ENCODE measurements at regions not wholly inside any gene's neighbourhood (a gene's known extent, or its start where the extent isn't known, plus 50 kb on each side); places are given as distances from the start of the nearest gene placed in this dataset.

GRCh38 chr15:53212785-53213184 lies 422.6 kb upstream of the ONECUT1 start:
- Mint-ChIP-seq H3K36me3 (no peaks in the 10 kb centered on the region), H3K4me1 (no peaks in the 10 kb centered on the region), H3K27ac (no peak overlapping the region), H3K4me3 (no peak overlapping the region), H3K27me3 (ENCODE audit: low read depth in 3 of 3) (no peaks in the 10 kb centered on the region), H3K9me3 (peaks cover 0 to 2% (median 0%) of the 10 kb centered on the region in 7 donors)
- Histone ChIP-seq H3K27me3 (ENCODE audit: control insufficient read depth in 2 of 2, insufficient read depth in 2 of 2, low read length in 2 of 2) (no peaks in the 10 kb centered on the region), H3K79me2 (ENCODE audit: insufficient read depth, low read length) (no peaks in the 10 kb centered on the region), H3K36me3 (replicated peaks in 1 of 2; ENCODE audit: control insufficient read depth in 1 of 2, insufficient read depth in 2 of 2, low read length in 2 of 2) (no peaks in the 10 kb centered on the region), H3K9ac (ENCODE audit: insufficient read depth, low read length, poor library complexity, severe bottlenecking) (no peak overlapping the region), H4K20me1 (ENCODE audit: insufficient read depth, low read length) (no peaks in the 10 kb centered on the region), H2AFZ (ENCODE audit: insufficient read depth, low read depth, low read length, poor library complexity, severe bottlenecking) (no peak overlapping the region), H3K9me3 (replicated peaks in 1 of 2; ENCODE audit: control insufficient read depth in 1 of 2, insufficient read depth in 1 of 2, low read length in 2 of 2) (no peaks in the 10 kb centered on the region), H3K4me1 (ENCODE audit: control insufficient read depth in 1 of 2, insufficient read depth in 2 of 2, low read length in 2 of 2) (no peaks in the 10 kb centered on the region), H3K4me3 (replicated peaks in 1 of 3; ENCODE audit: low read depth in 2 of 3, low read length in 3 of 3) (no peak overlapping the region), H3K4me2 (replicated peaks; ENCODE audit: extremely low read depth, low read length, poor library complexity, severe bottlenecking) (no peak overlapping the region), H3K27ac (ENCODE audit: low read depth in 1 of 2, low read length in 2 of 2) (no peak overlapping the region)
- no peak for DNase-seq
- TF ChIP-seq CTCF (IDR thresholded peaks at IDR 0.05), result no peak
- intact Hi-C loops (cut with micrococcal nuclease), result no loop called here
- 86% methylated on average over 1 of the region's 4 CpGs for WGBS (ENCODE audit: insufficient coverage)

GRCh38 chr15:53210653-53211052 lies 420.5 kb upstream of the ONECUT1 start:
- no peaks in the 10 kb centered on the region for H4K20me1 ChIP-seq (ENCODE audit: insufficient read depth, low read length)
- H3K9me3 ChIP-seq (replicated peaks in 1 of 2; ENCODE audit: control insufficient read depth in 1 of 2, insufficient read depth in 1 of 2, low read length in 2 of 2), result no peaks in the 10 kb centered on the region
- DNase-seq, result no peak
- H3K4me1 ChIP-seq (ENCODE audit: control insufficient read depth in 1 of 2, insufficient read depth in 2 of 2, low read length in 2 of 2), result no peaks in the 10 kb centered on the region
- H3K27me3 ChIP-seq (ENCODE audit: control insufficient read depth in 2 of 2, insufficient read depth in 2 of 2, low read length in 2 of 2), result no peaks in the 10 kb centered on the region
- no peaks in the 10 kb centered on the region for H3K79me2 ChIP-seq (ENCODE audit: insufficient read depth, low read length)
- no peak overlapping the region for H3K4me3 ChIP-seq (replicated peaks in 1 of 3; ENCODE audit: low read depth in 2 of 3, low read length in 3 of 3)
- no peak overlapping the region for H3K27ac ChIP-seq (ENCODE audit: low read depth in 1 of 2, low read length in 2 of 2)
- H2AFZ ChIP-seq (ENCODE audit: insufficient read depth, low read depth, low read length, poor library complexity, severe bottlenecking), result no peak overlapping the region
- WGBS (ENCODE audit: insufficient coverage), result no CpG with 5 or more reads among the region's 3 CpGs
- no peaks in the 10 kb centered on the region for H3K36me3 ChIP-seq (replicated peaks in 1 of 2; ENCODE audit: control insufficient read depth in 1 of 2, insufficient read depth in 2 of 2, low read length in 2 of 2)
- Mint-ChIP-seq H3K36me3 (no peaks in the 10 kb centered on the region), H3K4me3 (no peak overlapping the region), H3K4me1 (no peaks in the 10 kb centered on the region), H3K27ac (no peak overlapping the region), H3K27me3 (ENCODE audit: low read depth in 3 of 3) (no peaks in the 10 kb centered on the region), H3K9me3 (peaks cover 0 to 2% (median 0%) of the 10 kb centered on the region in 7 donors)
- H3K9ac ChIP-seq (ENCODE audit: insufficient read depth, low read length, poor library complexity, severe bottlenecking), result no peak overlapping the region
- no peak for TF ChIP-seq CTCF (IDR thresholded peaks at IDR 0.05)
- intact Hi-C loops (cut with micrococcal nuclease), result no loop called here
- H3K4me2 ChIP-seq (replicated peaks; ENCODE audit: extremely low read depth, low read length, poor library complexity, severe bottlenecking), result no peak overlapping the region

All from CD14-positive monocyte (primary cell).